ENCODE measurements at regions not wholly inside any gene's neighbourhood (a gene's known extent, or its start where the extent isn't known, plus 50 kb on each side); places are given as distances from the start of the nearest gene placed in this dataset.
"Not testable (repeated sequence)": the region's sequence is repeated elsewhere in the genome, so short reads cannot be mapped to it uniquely, and the experiment has no call there.

DNA sequence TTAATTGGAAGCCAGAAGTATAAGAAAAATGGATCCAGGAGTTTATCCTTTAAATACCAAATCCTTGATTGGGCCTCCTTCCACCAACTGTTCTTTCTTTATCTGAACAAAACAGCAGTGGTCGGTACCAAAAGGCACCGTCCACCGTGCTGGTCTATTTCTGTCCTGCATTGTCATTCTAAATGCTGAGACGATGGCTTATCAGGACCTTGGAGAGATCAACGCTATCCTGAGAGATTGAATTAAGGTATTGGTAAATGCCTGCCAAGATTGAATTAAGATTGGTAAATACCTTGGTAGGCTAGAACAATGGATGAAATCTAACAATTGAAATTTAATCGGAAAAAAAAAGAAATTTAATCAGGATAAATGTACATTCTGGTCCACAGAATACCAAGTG lies 73.4 kb upstream of the SOD1 start:
- H3K36me3 Mint-ChIP-seq (ENCODE audit: low read depth): no peaks in the 10 kb centered on the region

GRCh38 chr21:31583937-31584336 lies 75.6 kb upstream of the SOD1 start:
- H3K36me3 Mint-ChIP-seq (ENCODE audit: low read depth); H3K4me3 Mint-ChIP-seq; intact Hi-C loops (cut with micrococcal nuclease); H3K9me3 Mint-ChIP-seq; H3K4me1 Mint-ChIP-seq (ENCODE audit: low read depth); H3K27ac Mint-ChIP-seq; DNase-seq (ENCODE audit: low spot score): not testable (repeated sequence)
- peaks cover 21% of the 10 kb centered on the region for H3K27me3 Mint-ChIP-seq (ENCODE audit: insufficient read depth)

More for the DNA sequence above, 73.4 kb upstream of the SOD1 start:
- intact Hi-C loops (cut with micrococcal nuclease): no loop called here
- Mint-ChIP-seq H3K27me3 (ENCODE audit: insufficient read depth) (peaks cover 7% of the 10 kb centered on the region), H3K9me3 (no peaks in the 10 kb centered on the region), H3K27ac (no peak overlapping the region), H3K4me1 (ENCODE audit: low read depth) (no peaks in the 10 kb centered on the region), H3K4me3 (no peak overlapping the region)
- DNase-seq (ENCODE audit: low spot score): no peak

DNA sequence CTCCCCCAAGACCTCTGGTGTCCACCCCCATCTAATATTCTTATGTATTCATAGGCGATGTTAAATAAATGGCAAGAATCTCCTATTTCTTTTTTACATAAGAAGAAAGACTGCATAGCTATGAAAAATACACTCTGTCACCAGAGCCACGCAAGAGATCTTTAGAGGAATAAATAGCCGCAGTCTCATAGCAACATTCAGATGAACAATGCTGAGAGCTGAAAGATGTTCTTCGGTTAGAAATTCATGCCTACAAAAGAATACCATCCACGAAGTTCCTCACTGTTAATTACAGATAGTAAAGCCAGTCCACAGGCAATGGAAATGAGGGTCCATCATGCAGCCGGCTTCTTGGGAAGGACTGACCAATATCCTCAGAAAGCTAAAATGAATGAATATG lies 76.0 kb upstream of the SOD1 start:
- DNase-seq (ENCODE audit: low spot score): no peak
- Mint-ChIP-seq H3K4me1 (ENCODE audit: low read depth) (no peaks in the 10 kb centered on the region), H3K27me3 (ENCODE audit: insufficient read depth) (peaks cover 24% of the 10 kb centered on the region), H3K27ac (no peak overlapping the region), H3K4me3 (no peak overlapping the region), H3K9me3 (no peaks in the 10 kb centered on the region), H3K36me3 (ENCODE audit: low read depth) (no peaks in the 10 kb centered on the region)
- intact Hi-C loops (cut with micrococcal nuclease): no loop called here

GRCh38 chr21:31580866-31581276 lies 78.6 kb upstream of the SOD1 start:
- Mint-ChIP-seq H3K27me3 (ENCODE audit: insufficient read depth) (peaks cover 34% of the 10 kb centered on the region), H3K36me3 (ENCODE audit: low read depth) (no peaks in the 10 kb centered on the region), H3K4me3 (no peak overlapping the region), H3K27ac (no peak overlapping the region), H3K4me1 (ENCODE audit: low read depth) (no peaks in the 10 kb centered on the region), H3K9me3 (no peaks in the 10 kb centered on the region)
- DNase-seq (ENCODE audit: low spot score): peak; percentile 62
- intact Hi-C loops (cut with micrococcal nuclease): loop anchor here (1.0 to 2.0 kb wide), 6 partner anchors 22 to 483 kb away; no protein-coding TSS in a partner anchor

DNA sequence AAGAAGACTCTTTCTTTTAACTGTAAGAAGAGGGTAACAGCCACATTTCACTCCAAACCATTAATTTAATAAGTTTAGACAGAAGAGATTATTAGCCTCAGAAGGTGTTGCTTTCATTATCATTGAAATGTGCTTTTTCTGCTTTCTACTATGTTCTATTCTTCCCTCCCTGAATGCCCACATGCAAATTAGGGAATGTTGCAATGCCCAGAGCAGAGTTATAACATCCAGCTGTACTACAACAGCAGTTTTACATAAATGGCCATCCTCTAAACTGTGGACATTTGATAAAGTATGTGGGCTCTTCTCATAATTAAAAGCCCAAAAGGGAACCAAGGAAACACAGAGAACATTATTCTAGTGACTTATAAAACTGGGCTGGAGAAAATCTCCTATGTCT lies 82.2 kb upstream of the SOD1 start:
- intact Hi-C loops (cut with micrococcal nuclease): no loop called here
- H3K27me3 Mint-ChIP-seq (ENCODE audit: insufficient read depth): peaks cover 30% of the 10 kb centered on the region
- H3K4me1 Mint-ChIP-seq (ENCODE audit: low read depth): no peaks in the 10 kb centered on the region
- peaks cover 4% of the 10 kb centered on the region for H3K9me3 Mint-ChIP-seq
- H3K36me3 Mint-ChIP-seq (ENCODE audit: low read depth): no peaks in the 10 kb centered on the region
- H3K4me3 Mint-ChIP-seq: no peak overlapping the region
- DNase-seq (ENCODE audit: low spot score): no peak
- H3K27ac Mint-ChIP-seq: no peak overlapping the region

- no peak overlapping the region for H3K4me3 Mint-ChIP-seq
- no peaks in the 10 kb centered on the region for H3K36me3 Mint-ChIP-seq (ENCODE audit: low read depth)
- no peak for DNase-seq (ENCODE audit: low spot score)
- H3K4me1 Mint-ChIP-seq (ENCODE audit: low read depth): no peaks in the 10 kb centered on the region
- intact Hi-C loops (cut with micrococcal nuclease): no loop called here
- H3K27ac Mint-ChIP-seq: no peak overlapping the region
- peaks cover 34% of the 10 kb centered on the region for H3K27me3 Mint-ChIP-seq (ENCODE audit: insufficient read depth)
- H3K9me3 Mint-ChIP-seq: peaks cover 4% of the 10 kb centered on the region
Observed at GRCh38 chr21:31576428-31576827, 83.1 kb upstream of the SOD1 start.

DNA sequence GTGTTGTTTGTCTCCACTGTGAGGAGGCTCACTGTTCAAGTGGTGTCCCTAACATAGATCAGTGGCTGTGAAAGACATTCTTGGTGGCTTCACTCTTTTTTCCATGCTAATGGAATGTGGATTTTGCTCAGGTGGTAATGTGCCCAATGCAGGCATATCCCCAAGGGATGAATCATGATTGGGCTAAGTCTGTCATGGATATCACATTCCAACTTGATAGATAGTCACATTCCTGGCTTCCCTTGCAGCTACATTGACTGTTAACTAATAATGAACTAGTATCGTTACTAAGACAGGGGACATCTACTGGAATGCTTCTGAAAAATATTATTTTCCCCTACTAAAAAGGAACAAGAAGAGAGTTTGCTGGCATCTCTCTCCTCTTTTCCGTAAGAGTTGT lies 86.3 kb upstream of the SOD1 start:
- H3K4me3 Mint-ChIP-seq: no peak overlapping the region
- no peak overlapping the region for H3K27ac Mint-ChIP-seq

GRCh38 chr21:31571879-31572278 lies 87.6 kb upstream of the SOD1 start:
- Mint-ChIP-seq H3K27me3 (ENCODE audit: insufficient read depth) (peaks cover 9% of the 10 kb centered on the region), H3K27ac (no peak overlapping the region), H3K9me3 (peaks cover 4% of the 10 kb centered on the region), H3K36me3 (ENCODE audit: low read depth) (no peaks in the 10 kb centered on the region), H3K4me1 (ENCODE audit: low read depth) (no peaks in the 10 kb centered on the region), H3K4me3 (no peak overlapping the region)
- intact Hi-C loops (cut with micrococcal nuclease): no loop called here
- DNase-seq (ENCODE audit: low spot score): no peak

More for the DNA sequence above, 86.3 kb upstream of the SOD1 start:
- H3K27me3 Mint-ChIP-seq (ENCODE audit: insufficient read depth): peaks cover 16% of the 10 kb centered on the region
- peaks cover 4% of the 10 kb centered on the region for H3K9me3 Mint-ChIP-seq
- no peaks in the 10 kb centered on the region for H3K36me3 Mint-ChIP-seq (ENCODE audit: low read depth)
- no peaks in the 10 kb centered on the region for H3K4me1 Mint-ChIP-seq (ENCODE audit: low read depth)
- intact Hi-C loops (cut with micrococcal nuclease): no loop called here
- no peak for DNase-seq (ENCODE audit: low spot score)

- Mint-ChIP-seq H3K9me3 (peaks cover 4% of the 10 kb centered on the region), H3K27ac (no peak overlapping the region), H3K27me3 (ENCODE audit: insufficient read depth) (peaks cover 7% of the 10 kb centered on the region), H3K4me3 (no peak overlapping the region), H3K4me1 (ENCODE audit: low read depth) (no peaks in the 10 kb centered on the region), H3K36me3 (ENCODE audit: low read depth) (no peaks in the 10 kb centered on the region)
- DNase-seq (ENCODE audit: low spot score): no peak
- intact Hi-C loops (cut with micrococcal nuclease): no loop called here
Observed at GRCh38 chr21:31570824-31571566, 88.5 kb upstream of the SOD1 start.

DNA sequence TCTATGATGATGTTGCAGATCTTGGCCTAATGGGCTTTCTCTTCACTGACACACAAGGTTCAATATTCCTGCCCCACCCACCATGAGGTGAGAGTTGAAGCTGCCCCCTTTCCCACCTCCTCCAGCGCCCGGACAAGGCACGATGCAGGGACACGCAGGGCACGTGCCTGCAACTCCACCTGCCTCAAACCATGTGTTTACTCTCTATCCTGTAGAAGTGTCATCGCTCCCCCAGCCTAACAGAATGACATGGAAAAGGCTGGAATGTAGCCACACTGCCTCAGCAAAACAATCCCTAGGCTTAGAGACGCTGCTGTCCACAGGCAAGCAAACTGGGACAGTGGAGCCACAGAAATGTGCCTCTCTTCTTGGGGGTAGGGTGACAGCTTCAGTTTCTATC lies 92.9 kb upstream of the SOD1 start:
- DNase-seq (ENCODE audit: low spot score): no peak
- Mint-ChIP-seq H3K9me3 (no peaks in the 10 kb centered on the region), H3K27ac (no peak overlapping the region), H3K4me1 (ENCODE audit: low read depth) (no peaks in the 10 kb centered on the region), H3K4me3 (no peak overlapping the region), H3K36me3 (ENCODE audit: low read depth) (no peaks in the 10 kb centered on the region), H3K27me3 (ENCODE audit: insufficient read depth) (peaks cover 3% of the 10 kb centered on the region)
- intact Hi-C loops (cut with micrococcal nuclease): no loop called here

GRCh38 chr21:31566064-31566463 lies 93.4 kb upstream of the SOD1 start:
- Mint-ChIP-seq H3K9me3 (no peaks in the 10 kb centered on the region), H3K27me3 (ENCODE audit: insufficient read depth) (peaks cover 3% of the 10 kb centered on the region), H3K36me3 (ENCODE audit: low read depth) (no peaks in the 10 kb centered on the region), H3K4me3 (no peak overlapping the region), H3K27ac (no peak overlapping the region), H3K4me1 (ENCODE audit: low read depth) (no peaks in the 10 kb centered on the region)
- DNase-seq (ENCODE audit: low spot score): no peak
- intact Hi-C loops (cut with micrococcal nuclease): no loop called here

GRCh38 chr21:31564439-31564838 lies 95.1 kb upstream of the SOD1 start:
- intact Hi-C loops (cut with micrococcal nuclease): no loop called here
- H3K4me1 Mint-ChIP-seq (ENCODE audit: low read depth): peaks cover 13% of the 10 kb centered on the region
- no peak overlapping the region for H3K4me3 Mint-ChIP-seq
- no peak overlapping the region for H3K27ac Mint-ChIP-seq
- no peaks in the 10 kb centered on the region for H3K9me3 Mint-ChIP-seq
- peaks cover under 1% of the 10 kb centered on the region for H3K36me3 Mint-ChIP-seq (ENCODE audit: low read depth)
- peaks cover 10% of the 10 kb centered on the region for H3K27me3 Mint-ChIP-seq (ENCODE audit: insufficient read depth)
- no peak for DNase-seq (ENCODE audit: low spot score)

DNA sequence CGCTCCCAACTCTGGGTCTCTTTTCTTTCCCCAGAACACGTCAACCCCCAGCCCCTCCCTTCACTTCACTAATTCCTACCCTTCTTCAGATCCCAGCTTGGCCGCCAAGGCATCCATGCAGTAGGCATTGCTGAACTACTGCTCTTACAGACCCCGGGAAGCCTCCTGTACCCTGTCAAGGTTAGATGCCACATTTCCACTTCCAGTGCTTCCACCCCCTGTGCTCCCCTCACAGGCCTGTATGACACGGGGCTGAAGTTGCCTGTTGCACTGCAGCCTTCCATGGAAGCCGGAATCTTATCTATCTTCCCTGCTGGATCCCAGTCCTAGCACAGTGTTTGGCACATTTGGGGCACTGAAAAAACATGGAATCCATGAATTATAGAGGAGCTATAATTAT lies 99.0 kb upstream of the SOD1 start:
- Mint-ChIP-seq H3K4me3 (peak overlapping the region; percentile 89), H3K36me3 (ENCODE audit: low read depth) (peaks cover 8% of the 10 kb centered on the region), H3K4me1 (ENCODE audit: low read depth) (peaks cover 33% of the 10 kb centered on the region), H3K9me3 (no peaks in the 10 kb centered on the region), H3K27me3 (ENCODE audit: insufficient read depth) (peaks cover 30% of the 10 kb centered on the region), H3K27ac (peak overlapping the region; percentile 4)
- DNase-seq (ENCODE audit: low spot score): no peak
- intact Hi-C loops (cut with micrococcal nuclease): no loop called here

All from activated T-helper 1 cell treated with anti-CD3 and anti-CD28 coated beads, Interleukin-12 subunit alpha, Interleukin-12 subunit beta, Interleukin-2, Interleukin-4 antibody, amounts not matched to agents 30 ng/mL and 10 ng/mL and 1 ng/mL, durations not matched to agents 14 hours and 24 hours and 36 hours (primary cell).